ENCODE measurements at regions not wholly inside any gene's neighbourhood (a gene's known extent, or its start where the extent isn't known, plus 50 kb on each side); places are given as distances from the start of the nearest gene placed in this dataset.

DNA sequence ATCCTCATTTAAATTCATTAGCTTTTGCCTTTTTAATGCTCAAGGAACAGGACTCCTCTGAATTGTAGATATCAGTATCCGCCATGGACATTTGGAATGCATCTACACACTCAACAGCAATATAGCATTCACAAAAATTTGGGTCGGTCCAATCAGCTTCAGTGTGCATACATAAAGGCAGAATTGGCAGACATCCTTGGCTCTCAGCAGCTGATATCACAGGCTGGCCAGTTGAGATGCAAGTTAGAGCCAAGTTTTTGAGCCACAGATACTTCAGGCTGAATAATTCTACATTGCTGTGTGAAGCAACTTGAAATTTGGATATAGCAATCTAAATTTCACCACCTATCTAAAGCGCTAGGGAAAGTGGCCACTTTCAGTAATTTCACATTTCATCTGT, 821.1 kb downstream of the PCDH19 start:
- H3K4me3 ChIP-seq (ENCODE audit: extremely low read depth in 1 of 4, insufficient read depth in 2 of 4, low read depth in 3 of 4, low read length in 4 of 4): no peak overlapping the region
- H2BK12ac ChIP-seq (ENCODE audit: low read depth, low read length): no peak overlapping the region
- no peak overlapping the region for H3K4ac ChIP-seq (replicated peaks; ENCODE audit: insufficient read length, low read depth, low read length)
- ChIA-PET POLR2A (ENCODE audit: partially characterized antibody) (no interaction called here), CTCF (ENCODE audit: partially characterized antibody) (no interaction called here)
- no peaks in the 10 kb centered on the region for H3K79me2 ChIP-seq (ENCODE audit: control insufficient read depth in 1 of 2, insufficient read depth in 2 of 2, low read length in 2 of 2)
- H3K14ac ChIP-seq (ENCODE audit: insufficient read length): no peak overlapping the region
- H3K4me2 ChIP-seq (ENCODE audit: insufficient read depth in 1 of 2, low read depth in 2 of 2, low read length in 2 of 2): no peak overlapping the region
- H2BK20ac ChIP-seq (ENCODE audit: low read length): no peak overlapping the region
- H2BK5ac ChIP-seq (ENCODE audit: low read depth, low read length): no peak overlapping the region
- FAIRE-seq: no peak
- H4K91ac ChIP-seq (replicated peaks; ENCODE audit: insufficient read length, low read length): no peak overlapping the region
- no peaks in the 10 kb centered on the region for H3K36me3 ChIP-seq (ENCODE audit: control insufficient read depth in 2 of 4, insufficient read depth in 4 of 4, low read length in 3 of 4)
- H4K8ac ChIP-seq (ENCODE audit: extremely low read depth, insufficient read depth, low read length): no peak overlapping the region
- no peak overlapping the region for H3K23ac ChIP-seq (ENCODE audit: insufficient read length)
- no peak overlapping the region for H4K5ac ChIP-seq (ENCODE audit: insufficient read length, low read depth, low read length)
- H3K4me1 ChIP-seq (replicated peaks in 1 of 4; ENCODE audit: control insufficient read depth in 3 of 4, insufficient read depth in 4 of 4, low read length in 3 of 4): no peaks in the 10 kb centered on the region
- H3K18ac ChIP-seq (ENCODE audit: extremely low read depth, low read length): no peak overlapping the region
- WGBS, 2 experiments (ENCODE audit: extremely low coverage in 1 of 2, insufficient coverage in 1 of 2, insufficient read length in 1 of 2, insufficient replicate concordance in 2 of 2, low coverage in 1 of 2, low lambda C conversion rate in 2 of 2, missing lambda C conversion rate in 1 of 2): 97% methylated on average over 3 of the region's 3 CpGs; no CpG with 5 or more reads in 1 of the 2 experiments
- no peak overlapping the region for H3K56ac ChIP-seq (replicated peaks; ENCODE audit: insufficient read length, low read depth, low read length)
- no peaks in the 10 kb centered on the region for H3K79me1 ChIP-seq (ENCODE audit: low read depth, low read length)
- no peaks in the 10 kb centered on the region for H4K20me1 ChIP-seq (replicated peaks in 1 of 2; ENCODE audit: control insufficient read depth in 1 of 2, insufficient read depth in 2 of 2, low read length in 2 of 2)
- H2AFZ ChIP-seq (ENCODE audit: low read length): no peak overlapping the region
- no peaks in the 10 kb centered on the region for H3K23me2 ChIP-seq (ENCODE audit: low read depth, low read length)
- no peaks in the 10 kb centered on the region for H3K9me3 ChIP-seq (ENCODE audit: insufficient read depth in 2 of 2, low read depth in 1 of 2, low read length in 1 of 2)
- H2BK15ac ChIP-seq (ENCODE audit: low read length): no peak overlapping the region
- no peak overlapping the region for H2BK120ac ChIP-seq (replicated peaks; ENCODE audit: low read depth, low read length)
- H3K27me3 ChIP-seq (replicated peaks in 1 of 4; ENCODE audit: control insufficient read depth in 3 of 4, extremely low read depth in 1 of 4, insufficient read depth in 3 of 4, low read length in 3 of 4): no peaks in the 10 kb centered on the region
- no peak for DNase-seq (ENCODE audit: low read depth in 1 of 2, low spot score in 2 of 2)
- no peak overlapping the region for H2AK5ac ChIP-seq (ENCODE audit: low read depth, low read length)
- no peak for TF ChIP-seq POLR2A (IDR thresholded peaks at IDR 0.05; ENCODE audit: control extremely low read depth in 1 of 2, low read depth in 2 of 2, low read length in 2 of 2)
- TF ChIP-seq YY1 (IDR thresholded peaks at IDR 0.05; ENCODE audit: low read depth, low read length): no peak
- TF ChIP-seq SP2 (IDR thresholded peaks at IDR 0.05; ENCODE audit: low read length): no peak
- no peak for TF ChIP-seq CREB1 (IDR thresholded peaks at IDR 0.05)
- no peak for TF ChIP-seq HDAC6 (IDR thresholded peaks at IDR 0.05; ENCODE audit: low read depth, low read length)
- no peak for TF ChIP-seq JUN (IDR thresholded peaks at IDR 0.05; ENCODE audit: low read depth, low read length)
- TF ChIP-seq SIX5 (IDR thresholded peaks at IDR 0.05; ENCODE audit: low read depth, low read length): no peak
- TF ChIP-seq ASH2L (IDR thresholded peaks at IDR 0.05; ENCODE audit: low read length): no peak
- no peak for TF ChIP-seq RNF2 (IDR thresholded peaks at IDR 0.05; ENCODE audit: borderline replicate concordance, low read depth, low read length, missing control alignments, poor library complexity, severe bottlenecking)
- no peak for TF ChIP-seq HDAC2 (IDR thresholded peaks at IDR 0.05; ENCODE audit: borderline replicate concordance in 1 of 2, low read depth in 2 of 2, low read length in 2 of 2)
- no peak for TF ChIP-seq CTBP2 (IDR thresholded peaks at IDR 0.05; ENCODE audit: borderline replicate concordance, insufficient read depth, insufficient read length, low read length)
- TF ChIP-seq CBX8 (IDR thresholded peaks at IDR 0.05; ENCODE audit: borderline replicate concordance, low read depth, low read length): no peak
- TF ChIP-seq TCF12 (IDR thresholded peaks at IDR 0.05; ENCODE audit: low read depth, low read length): no peak
- no peak for TF ChIP-seq JUND (IDR thresholded peaks at IDR 0.05; ENCODE audit: low read length)
- H3K27ac ChIP-seq (ENCODE audit: low read depth, low read length): no peak overlapping the region
- H3K9ac ChIP-seq (replicated peaks in 1 of 4; ENCODE audit: extremely low read depth in 1 of 4, low read depth in 3 of 4, low read length in 3 of 4): no peak overlapping the region

Measured in H1 (cell line).